HG03354 (cell line): ENCODE measurements at regions not wholly inside any gene's neighbourhood (a gene's known extent, or its start where the extent isn't known, plus 50 kb on each side); places are given as distances from the start of the nearest gene placed in this dataset.
"Not testable (repeated sequence)": the region's sequence is repeated elsewhere in the genome, so short reads cannot be mapped to it uniquely, and the experiment has no call there.

Source experiments
- ATAC-seq: cut with Tn5 transposase; IDR thresholded peaks from one replicate; pipeline ENCODE4 v1.9.1; 2021; ENCODE audit warnings: mild to moderate bottlenecking; ENCODE audit not compliant: unreplicated experiment, poor library complexity, severe bottlenecking

DNA sequence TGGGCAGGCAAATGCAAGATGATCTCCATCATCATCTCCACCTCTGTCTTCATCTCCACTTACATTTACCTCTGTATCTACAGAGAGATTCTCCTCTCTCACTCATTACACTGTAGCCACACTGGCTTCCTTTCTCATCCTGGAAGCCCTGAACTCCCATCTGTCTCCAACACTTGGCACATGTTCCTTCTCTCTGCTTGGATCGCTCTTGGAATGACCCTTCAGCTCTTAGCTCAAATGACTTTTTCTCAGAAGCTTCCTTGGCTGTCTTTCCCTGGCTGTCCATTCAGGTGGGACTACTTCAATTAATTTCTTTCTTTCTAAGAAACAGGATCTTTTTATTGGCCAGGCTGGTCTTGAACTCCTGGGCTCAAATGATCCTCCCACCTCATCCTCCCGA, 120.0 kb upstream of the KLF4 start:
- no peak for ATAC-seq

DNA sequence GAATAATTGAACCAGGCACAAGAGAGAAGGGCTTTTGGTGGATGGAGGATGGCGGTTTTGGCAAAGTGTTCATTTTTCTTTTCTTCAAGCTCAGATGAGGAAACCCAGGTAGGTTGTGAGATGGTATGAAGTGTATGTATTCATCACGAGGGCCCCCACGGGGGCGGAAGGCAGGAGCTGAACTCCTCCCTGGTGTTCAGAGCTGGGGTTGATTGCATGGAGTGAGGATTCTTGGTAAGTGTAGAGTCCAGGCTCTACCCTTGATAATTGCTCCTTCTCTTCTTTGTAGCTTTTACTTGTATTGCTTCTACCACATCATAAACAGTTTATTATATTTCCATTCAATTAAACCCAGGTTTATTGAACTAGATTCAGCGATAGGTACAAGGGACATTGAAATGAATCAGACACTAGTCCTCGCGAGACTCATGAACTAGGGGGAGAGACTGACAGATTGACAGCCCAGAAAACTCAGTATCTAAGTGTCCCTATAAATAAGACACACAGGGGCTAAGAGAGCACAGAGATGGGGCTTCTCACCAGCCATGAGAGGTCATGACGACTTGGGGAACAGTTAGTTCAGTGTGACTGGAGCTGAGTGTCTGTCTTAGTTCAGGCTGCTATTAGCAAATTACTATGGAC, 116.7 kb upstream of the KLF4 start:
- no peak for ATAC-seq

DNA sequence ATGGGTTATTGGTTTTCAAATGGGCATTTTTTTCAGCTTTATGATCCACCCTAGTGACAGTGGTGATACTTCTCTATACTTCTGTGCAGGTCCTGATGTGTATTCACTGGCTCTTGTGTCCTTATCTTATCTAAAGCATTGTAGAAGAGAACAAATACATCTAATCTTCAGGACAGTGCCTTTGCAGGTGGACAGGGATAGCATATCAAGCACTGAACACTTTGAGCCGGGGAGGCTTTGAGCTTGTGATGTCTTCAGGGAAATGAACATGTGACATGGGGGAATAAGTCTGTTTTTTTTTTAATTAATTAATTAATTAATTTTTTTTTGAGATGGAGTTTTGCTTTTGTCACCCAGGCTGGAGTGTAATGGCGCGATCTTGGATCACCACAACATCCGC, 115.5 kb upstream of the KLF4 start:
- no peak for ATAC-seq

DNA sequence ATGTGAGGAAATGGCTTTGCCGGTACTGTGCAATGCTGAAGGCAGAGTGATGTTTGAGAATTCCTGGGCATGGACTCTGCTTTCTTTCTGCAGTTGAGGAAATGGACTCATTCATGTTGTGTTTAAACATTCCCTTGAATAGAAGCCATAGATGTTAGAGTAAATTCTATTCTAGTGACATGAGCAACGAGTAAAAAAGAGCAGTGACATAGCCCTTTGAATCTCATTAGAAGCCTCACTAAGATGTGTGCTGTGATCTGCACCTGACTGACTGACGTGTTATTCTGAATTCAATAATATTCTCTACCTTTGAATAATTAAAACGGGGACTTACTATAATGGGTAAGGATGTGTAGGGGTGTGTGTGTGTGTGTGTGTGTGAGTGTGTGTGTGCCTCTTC, 113.7 kb upstream of the KLF4 start:
- no peak for ATAC-seq

DNA sequence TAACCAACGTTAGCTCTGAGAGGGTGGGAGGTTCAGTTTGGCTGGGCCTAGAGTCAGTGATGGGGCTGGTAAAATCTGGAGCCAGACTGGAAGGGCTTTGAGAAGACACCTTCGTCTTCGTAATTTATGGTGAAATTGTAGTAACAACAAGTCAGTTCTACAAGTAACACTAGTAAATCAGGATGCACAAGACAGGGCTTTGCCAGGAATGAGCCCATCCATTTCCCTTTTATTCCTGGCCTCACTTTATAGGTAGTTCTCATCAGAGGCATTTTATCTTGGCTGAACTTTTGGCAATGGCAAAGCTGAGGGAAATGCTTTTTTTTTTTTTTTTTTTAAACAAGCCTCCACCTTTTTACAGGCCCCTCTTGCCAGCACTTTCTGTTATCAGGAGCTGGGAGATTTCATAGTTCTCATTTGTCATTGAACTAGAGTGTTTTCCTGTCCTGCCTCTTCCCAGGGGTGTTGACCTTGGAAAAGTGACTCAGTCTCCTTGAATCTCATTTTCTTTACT, 110.5 kb upstream of the KLF4 start:
- no peak for ATAC-seq

DNA sequence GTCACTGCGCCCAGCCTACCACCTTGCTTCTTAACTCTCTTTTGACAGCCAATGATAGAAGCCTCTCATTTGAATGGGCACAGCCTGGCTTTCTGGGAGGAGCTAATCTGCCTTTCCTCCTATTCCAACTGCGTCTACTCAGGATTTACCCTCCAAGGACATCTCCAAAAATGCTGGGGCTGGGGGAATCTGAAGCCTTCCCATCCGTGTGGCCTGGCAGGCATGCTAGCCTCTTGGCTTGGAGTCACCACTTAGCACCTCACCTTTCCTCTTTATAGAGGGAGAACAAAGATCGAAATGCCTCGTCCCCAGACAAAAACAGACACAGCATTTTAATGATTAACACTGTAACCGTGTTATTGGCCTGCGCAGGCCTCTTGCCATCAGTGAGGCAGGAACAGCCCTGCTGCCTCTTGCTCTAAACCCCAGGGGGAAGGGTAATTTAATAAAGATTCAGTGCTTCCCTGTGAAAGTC, 108.2 kb upstream of the KLF4 start:
- ATAC-seq, result no peak

DNA sequence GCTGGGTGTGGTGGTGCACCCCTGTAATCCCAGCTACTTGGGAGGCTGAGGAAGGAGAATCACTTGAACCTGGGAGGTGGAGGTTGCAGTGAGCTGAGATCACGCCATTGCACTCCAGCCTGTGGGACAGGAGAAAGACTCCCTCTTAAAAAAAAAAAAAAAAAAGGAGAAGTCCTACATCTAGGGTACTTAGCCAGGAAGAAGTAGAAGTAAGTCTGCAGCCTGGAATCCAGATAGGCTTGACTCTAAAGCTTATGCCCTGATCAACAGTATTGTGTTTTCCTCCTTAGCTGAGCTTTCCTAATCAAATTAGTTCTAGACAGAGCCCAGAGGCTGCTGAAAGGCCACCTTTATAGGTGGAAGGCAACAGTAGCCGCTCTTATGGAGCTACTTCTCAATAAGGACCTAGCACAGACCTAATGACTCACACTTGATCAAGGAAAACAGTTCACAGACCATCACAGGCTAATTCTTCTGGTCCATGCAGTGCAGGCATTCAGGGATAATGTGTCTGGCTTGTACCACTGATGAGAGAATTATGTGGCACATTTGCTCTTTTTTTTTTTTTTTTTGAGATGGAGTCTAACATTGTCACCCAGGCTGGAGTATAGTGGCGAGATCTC, 105.5 kb upstream of the KLF4 start:
- ATAC-seq, result no peak

DNA sequence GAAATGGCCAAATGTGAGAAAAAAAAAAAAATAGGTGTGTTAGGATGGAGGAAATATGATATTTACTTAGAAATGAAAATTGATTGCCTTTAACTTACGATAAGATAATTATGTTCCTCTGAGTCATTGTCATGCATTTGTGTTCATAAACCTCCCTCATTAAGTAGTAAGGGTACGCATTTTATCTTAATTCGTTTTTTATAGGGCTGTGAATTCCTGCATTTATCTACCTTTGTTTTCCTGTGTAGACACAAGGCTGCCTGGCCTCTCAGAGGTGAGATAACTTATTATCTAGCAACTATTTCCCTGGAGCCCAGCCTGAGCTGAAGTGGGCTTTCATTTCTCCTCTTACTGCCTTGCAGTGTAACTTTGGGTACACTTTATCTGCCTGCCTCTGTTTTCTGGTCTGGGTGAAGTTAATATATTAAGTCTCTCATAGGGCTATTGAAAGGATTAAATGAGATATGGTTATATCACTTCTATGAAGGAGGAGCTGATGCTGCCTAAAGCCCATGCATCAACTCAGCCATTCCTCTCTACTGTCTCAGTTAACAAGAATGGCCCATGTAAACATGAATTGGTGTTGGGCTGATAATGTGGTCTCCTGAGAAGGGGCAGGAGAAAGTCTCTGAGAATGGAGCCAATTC, 103.8 kb upstream of the KLF4 start:
- ATAC-seq, result no peak

DNA sequence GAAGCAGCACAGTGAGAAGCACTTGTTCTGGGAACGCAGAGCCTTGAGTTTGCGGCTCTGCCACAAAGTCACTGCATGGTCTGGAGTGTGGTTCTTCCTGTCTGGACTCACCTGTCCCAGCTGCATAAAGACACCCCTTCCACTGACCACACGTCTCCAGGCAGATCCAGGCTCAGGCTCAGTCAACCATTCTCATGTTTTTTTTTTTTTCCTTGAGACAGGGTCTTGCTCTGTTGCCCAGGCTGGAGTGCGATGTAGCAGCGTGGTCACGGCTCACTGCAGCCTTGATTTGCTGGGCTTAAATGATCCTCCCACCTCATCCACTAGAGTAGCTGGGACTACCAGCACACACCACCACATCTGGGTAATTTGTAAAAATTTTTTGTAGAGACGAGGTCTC, 102.9 kb upstream of the KLF4 start:
- no peak for ATAC-seq

DNA sequence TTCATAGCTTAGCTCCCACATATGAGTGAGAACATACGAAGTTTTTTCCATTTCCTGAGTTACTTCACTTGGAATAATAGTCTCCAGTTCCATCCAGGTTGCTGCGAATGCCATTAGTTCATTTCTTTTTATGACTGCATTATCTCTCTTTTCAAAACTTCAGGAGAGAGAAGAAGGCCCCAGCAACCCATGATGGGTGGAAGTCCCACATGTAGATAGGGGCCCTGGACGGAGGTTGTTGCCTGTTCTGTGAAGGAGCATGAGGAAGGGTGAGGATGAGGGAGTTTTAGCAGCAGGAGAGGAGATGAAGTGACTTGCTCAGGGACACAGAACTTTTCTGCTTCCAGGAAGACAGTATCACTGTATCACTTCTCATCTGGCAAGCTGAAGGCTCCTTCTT, 102.2 kb upstream of the KLF4 start:
- no peak for ATAC-seq

DNA sequence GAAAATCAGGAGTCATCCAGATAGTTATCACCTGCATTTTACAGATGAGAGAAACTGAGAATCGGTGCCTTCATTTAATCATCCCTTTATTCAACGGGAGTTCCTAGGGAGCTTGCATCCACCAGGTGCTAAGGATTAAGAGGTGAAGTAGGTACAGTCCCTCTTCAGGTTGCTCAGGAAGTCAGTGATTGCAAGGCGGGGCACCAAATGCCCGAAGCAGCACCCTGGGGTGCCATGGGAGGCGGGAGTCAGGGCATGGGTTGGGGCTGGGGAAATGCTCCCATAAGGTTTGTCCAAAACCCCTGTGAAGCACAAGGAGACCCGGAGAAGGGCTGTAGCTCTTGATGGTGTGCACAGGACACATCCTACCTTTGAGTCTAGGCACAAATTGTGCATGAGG, 98.8 kb upstream of the KLF4 start:
- no peak for ATAC-seq

DNA sequence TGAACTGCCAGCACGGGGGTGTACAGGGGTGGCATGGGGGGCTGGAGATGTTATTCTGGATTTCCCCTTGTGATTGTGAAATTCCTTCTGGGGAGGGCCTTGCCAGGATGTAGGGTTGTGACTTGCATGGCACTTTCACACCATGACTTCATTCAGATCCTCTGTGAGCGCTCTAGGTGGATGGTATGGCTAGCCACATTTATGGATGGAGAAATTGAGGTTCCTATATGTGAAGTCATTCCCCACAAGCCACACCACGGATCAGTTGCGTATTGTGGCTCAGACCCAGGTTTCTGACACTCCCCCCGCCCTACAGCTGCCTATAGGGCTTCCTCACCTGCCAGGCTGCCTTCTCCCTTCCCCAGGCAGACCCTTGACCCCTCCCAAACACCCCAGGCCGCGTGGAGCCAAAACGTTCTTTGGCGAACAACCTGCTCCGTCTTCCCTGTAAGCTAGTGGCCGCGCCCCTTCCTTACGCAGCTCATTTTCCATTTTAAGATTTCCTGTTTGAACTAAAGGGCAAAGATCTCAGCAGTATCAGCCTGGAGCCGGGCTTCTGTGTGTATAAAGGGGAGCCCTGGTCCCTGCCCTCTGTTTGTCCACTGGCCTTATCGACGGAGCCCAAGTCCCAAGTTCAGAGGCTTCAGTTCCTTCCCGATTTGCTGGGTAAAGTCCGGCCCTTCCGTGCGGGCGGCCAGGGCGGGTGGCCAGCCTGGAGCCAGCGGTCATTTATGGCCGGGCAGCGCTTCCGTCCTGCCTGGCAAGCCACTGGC, 97.8 kb upstream of the KLF4 start:
- ATAC-seq, result no peak

DNA sequence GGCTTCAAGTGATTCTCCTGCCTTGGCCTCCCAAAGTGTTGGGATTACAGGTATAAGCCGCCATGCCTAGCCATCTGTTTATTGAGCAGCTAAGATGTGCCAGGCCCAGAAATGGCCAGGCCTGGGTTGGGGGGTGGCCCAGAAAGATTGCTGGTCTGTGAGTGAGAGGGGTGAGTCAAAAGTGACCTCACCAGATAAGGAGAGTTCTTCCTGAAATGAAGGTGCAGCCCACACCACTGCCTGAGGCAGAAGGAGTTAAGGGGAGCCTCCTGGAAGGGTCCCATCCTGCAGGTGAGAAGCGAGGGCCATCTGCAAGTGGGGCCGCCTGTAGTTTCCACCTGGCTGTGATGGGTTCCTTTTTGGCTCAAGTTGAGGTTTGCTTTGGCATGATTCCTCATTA, 96.9 kb upstream of the KLF4 start:
- no peak for ATAC-seq

DNA sequence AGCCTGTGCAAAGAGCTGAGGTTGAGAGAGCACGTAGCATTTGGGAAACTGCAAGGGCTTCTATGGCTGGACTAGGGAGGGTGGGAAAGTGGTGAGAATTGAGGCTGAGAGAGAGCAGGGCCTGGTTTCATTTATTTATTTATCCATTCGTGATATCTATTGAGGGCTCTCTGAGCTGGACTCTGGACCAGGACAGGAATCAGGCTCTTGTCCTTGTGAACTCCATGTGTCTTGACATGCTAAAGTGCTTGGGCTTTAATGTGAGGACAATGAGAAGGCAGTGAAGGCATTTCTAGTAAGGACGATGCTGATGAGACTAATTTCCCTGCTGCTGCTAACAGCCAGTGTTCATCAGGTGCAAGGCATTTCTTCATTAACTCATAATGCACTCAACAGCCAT, 95.9 kb upstream of the KLF4 start:
- ATAC-seq, result no peak

DNA sequence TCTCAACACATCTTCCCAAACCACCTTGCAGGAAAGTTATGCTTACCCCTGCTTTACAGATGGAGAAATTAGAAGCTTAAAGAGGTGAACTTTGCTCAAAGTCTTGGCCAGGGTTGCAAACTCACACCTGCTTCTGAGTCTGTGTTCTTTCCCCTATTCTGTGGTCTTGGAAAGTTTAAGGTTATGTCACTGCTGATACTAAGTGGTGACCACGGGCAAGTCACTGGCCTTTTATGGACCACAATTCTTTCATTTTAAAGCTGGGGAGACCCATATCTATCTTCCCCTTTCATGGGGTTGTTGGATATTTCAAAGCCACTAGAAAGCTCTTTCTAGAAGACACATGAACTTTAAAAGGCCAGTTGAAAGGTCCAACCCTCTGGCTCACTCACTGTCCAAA, 95.4 kb upstream of the KLF4 start:
- ATAC-seq, result no peak

DNA sequence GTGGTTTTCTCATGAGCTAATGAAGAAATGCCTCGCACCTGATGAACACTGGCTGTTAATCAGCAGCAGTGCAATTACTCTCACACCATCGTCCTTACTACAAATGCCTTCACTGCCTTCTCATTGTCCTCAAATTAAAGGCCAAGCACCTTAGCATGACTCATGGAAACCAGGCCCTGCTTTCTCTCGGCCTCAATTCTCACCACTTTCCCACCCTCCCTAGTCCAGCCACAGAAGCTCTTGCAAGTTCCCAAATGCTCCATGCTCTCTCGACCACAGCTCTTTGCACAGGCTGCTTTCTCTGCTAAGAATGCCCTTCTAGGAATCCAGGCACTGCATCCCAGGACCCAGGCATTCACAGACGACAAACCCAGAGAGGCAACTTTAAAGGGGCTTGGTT, 94.6 kb upstream of the KLF4 start:
- ATAC-seq, result no peak

DNA sequence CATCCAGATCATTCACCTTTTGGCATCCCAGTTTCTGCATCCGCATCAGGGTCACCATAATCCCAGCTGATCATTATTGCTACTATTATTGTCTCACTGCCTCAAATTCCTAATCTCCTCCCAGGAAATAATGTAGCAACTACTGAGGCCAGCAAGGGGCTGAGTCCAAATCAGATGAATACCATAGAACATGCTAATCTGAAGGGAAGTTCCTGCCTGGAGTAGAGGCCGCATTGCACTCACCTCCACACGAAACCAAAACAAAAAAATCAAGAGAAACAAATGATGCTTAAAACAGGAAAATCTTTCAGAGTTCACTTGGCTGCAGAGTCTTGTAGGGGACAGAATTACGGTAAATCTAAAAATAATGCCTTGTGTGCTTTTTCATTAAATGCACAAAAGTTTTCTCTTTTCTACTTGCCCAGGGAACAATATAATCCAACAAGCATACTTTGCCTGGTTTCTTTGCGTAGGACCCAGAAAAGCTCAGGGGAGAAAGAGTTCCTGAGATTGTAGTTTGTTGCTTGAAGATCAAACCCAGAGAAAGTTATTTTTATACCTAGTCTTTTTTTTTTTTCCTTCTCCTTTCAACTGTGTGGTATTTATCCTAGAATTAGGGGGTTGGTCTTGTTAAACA, 87.7 kb upstream of the KLF4 start:
- no peak for ATAC-seq

DNA sequence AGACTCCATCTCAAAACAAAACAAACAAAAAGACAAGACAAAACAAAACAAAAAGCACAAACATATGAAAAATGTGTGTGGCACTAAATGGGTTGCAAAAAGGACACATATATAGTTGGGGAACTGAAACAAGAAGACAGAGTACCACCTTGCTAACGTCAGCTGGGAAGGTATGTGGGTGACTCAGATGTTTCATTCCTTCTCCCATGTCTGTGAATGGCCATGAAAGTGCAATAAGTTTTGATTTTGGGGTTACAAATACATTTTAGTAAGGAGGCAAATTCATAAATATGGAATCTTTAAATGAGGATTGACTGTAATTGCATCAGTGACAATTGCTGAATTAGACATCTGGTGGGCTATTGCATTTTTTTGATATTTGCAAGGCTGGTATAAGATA, 81.6 kb upstream of the KLF4 start:
- no peak for ATAC-seq

DNA sequence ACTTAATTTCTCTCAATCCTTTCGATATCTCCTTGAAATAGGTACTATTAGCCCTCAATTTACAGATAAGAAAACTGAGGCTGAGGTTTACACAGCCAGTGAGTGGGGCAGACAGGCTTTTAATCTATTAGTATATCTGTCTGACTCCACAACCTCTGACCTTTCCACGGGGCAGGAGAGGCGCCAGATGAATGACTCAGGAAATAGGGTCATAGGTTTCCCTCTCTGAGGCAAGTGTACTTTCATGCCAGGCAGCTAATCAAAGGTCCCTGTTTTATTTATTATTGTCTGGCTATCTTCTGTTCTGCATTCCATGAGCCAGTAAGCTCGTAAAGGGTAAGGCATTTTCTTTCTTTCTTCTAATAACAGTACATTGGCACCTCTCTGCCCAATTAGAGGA, 79.6 kb upstream of the KLF4 start:
- no peak for ATAC-seq

DNA sequence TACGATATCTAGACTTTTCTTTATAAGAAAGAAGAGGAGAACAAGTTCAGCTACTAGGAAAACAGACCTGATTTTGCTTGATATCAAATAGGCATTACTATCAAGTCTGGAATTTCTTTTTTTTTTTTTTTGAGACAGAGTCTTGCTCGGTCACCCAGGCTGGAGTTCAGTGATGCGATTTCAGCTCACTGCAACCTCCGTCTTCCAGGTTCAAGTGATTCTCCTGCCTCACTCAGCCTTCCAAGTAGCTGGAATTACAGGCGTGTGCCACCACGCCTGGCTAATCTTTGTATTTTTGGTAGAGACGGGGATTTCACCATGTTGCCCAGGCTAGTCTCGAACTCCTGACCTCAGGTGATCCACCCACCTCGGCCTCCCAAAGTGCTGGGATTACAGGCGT, 78.8 kb upstream of the KLF4 start:
- not testable (repeated sequence) for ATAC-seq
